IPS-18a (cell line): ENCODE measurements at regions not wholly inside any gene's neighbourhood (a gene's known extent, or its start where the extent isn't known, plus 50 kb on each side); places are given as distances from the start of the nearest gene placed in this dataset.

Experiments
- H3K27ac ChIP-seq: one replicate; pipeline ENCODE4 v1.5.1; 2013; ENCODE audit warnings: low read length
- H3K27me3 ChIP-seq: one replicate; pipeline ENCODE4 v1.6.1; 2013; ENCODE audit warnings: mild to moderate bottlenecking, low read length; ENCODE audit not compliant: control insufficient read depth, insufficient read depth
- H3K36me3 ChIP-seq: one replicate; pipeline ENCODE4 v1.6.1; 2013; ENCODE audit warnings: low read depth, low read length; ENCODE audit not compliant: control insufficient read depth
- H3K4me1 ChIP-seq: one replicate; pipeline ENCODE4 v1.6.1; 2013; ENCODE audit warnings: low read depth, low read length; ENCODE audit not compliant: control insufficient read depth
- H3K4me3 ChIP-seq: one replicate; pipeline ENCODE4 v1.5.1; 2013; ENCODE audit warnings: low read length
- H3K9ac ChIP-seq: one replicate; pipeline ENCODE4 v1.6.1; 2013; ENCODE audit warnings: mild to moderate bottlenecking, low read length, moderate library complexity
- H3K9me3 ChIP-seq: one replicate; pipeline ENCODE4 v1.6.1; 2013; ENCODE audit warnings: low read depth, low read length; ENCODE audit not compliant: control insufficient read depth

DNA sequence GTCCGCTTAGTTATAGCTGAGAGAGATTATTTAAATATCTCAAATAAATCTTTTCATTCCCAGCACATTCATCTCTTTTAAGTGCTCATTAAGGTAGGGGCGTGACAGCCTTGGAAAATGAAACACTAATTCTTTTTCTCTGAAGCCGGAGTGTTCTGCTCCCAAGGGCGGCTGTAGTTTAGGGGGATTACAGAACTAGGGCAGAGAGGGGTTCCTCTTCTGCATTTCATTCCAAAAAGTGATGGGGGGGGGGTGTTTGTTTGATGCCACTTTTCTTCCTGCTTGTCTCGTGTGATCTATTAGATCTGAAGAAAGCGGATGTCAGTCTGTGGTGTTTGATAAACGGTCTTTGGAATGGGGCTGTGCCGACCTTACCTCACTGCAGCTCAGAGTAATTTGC is 506.5 kb upstream of the MGMT start:
- Histone ChIP-seq H3K4me1 (no peaks in the 10 kb centered on the region), H3K27ac (no peak overlapping the region), H3K9ac (no peak overlapping the region), H3K9me3 (no peaks in the 10 kb centered on the region), H3K27me3 (no peaks in the 10 kb centered on the region), H3K36me3 (no peaks in the 10 kb centered on the region), H3K4me3 (no peak overlapping the region)

DNA sequence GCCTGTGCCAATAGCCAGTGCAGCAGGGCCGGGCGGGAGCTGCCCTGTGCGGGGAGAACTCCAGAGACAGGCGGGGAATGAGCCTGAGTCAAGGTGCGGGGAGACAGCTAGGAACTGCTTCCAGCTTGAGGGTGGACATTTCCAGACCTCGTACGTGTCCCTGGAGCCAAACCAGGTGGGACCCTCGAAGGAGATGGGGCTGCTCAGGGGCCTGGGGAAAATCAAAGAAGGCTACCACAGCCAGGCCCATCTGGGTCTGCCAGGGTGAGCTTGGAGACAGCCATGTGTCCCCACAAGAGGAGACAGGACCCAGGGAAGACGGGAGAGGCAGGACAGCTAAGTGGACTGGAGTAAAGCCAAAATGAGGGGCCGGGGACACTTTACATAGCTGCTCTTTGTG is 504.9 kb upstream of the MGMT start:
- Histone ChIP-seq H3K9ac (no peak overlapping the region), H3K4me1 (no peaks in the 10 kb centered on the region), H3K36me3 (no peaks in the 10 kb centered on the region), H3K27me3 (no peaks in the 10 kb centered on the region), H3K9me3 (no peaks in the 10 kb centered on the region), H3K27ac (no peak overlapping the region), H3K4me3 (no peak overlapping the region)

DNA sequence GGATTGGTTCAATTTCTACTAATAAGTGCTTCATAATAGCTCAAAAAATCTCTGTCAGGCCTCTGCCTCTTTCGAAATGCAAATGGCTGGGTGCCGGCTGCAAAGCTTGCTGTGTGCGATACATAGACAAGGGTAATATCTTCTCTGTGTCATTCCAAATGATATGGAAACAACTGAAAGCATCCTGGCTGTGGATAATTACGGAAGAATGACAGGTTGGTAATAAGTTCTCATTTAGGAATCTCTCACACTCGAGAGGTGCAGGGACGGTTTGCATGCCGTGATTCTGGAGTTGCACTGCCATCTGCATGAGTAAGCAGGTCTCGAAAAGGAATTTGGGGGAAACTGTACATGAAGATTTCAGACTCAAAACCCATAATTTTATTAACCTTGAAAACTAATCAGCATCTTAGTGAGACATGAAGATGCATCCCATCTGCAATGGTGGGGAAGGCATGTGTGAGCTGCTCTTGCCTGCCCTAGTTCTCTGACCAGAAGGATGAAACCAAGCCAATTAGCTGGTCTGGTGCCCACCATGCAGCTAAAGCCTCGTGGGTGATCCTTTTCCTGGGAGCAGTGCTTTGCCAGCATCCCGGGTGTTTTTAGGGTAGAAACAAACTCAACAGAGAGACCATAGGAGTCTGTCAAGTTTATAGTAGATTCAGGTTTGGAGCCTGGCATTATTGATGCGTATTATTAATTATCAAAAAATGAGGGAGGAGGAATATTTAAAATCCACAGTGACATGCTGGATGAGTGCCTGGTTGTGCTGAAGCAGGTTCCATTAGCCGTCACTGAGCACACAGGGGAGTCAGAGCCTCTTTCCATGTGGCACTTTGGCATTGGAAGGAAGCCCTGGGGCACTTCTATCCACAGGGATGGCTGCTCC is 503.6 kb upstream of the MGMT start:
- Histone ChIP-seq H3K36me3 (no peaks in the 10 kb centered on the region), H3K9me3 (no peaks in the 10 kb centered on the region), H3K27ac (no peak overlapping the region), H3K4me3 (no peak overlapping the region), H3K4me1 (no peaks in the 10 kb centered on the region), H3K9ac (no peak overlapping the region), H3K27me3 (no peaks in the 10 kb centered on the region)

GRCh38 chr10:128964100-128964403 is 503.0 kb upstream of the MGMT start:
- Histone ChIP-seq H3K9ac (no peak overlapping the region), H3K36me3 (no peaks in the 10 kb centered on the region), H3K27ac (no peak overlapping the region), H3K9me3 (no peaks in the 10 kb centered on the region), H3K4me3 (no peak overlapping the region), H3K27me3 (no peaks in the 10 kb centered on the region), H3K4me1 (no peaks in the 10 kb centered on the region)

DNA sequence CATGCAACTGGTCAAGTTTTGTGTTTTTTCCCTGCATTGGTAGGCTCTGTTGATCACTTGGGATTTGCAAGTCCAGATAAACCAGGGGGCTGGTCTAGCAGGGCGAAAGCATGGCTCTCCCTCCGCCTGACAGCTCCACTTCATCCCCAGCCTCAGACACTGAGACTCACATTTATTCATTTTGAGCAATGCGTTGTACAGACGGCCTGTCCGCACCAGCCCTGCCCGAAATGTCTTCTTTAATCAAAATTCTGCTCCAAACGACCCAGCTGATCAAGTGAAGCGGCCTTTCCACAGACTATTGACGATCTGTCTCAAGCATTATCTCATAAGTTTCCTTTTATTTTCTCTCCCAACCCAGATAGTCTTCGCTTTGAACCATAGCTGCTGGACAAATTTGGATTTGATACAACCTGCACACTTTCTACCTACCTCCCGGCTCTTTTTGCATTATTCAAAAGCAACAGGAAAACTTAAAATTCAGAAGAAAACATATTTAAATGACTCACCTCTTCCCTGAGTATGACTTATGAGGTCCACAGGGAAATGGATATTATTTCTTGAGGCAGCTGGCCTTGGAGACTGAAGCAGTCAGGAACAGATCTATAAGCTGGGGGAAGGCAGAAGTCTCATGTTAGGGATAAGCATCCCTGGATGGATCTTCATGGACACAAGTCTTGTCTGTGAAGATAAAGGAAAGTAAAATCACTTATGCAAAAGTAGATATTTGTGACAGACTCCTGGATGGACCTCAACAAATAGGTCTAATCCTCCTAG is 498.9 kb upstream of the MGMT start:
- Histone ChIP-seq H3K9me3 (no peaks in the 10 kb centered on the region), H3K36me3 (no peaks in the 10 kb centered on the region), H3K27me3 (no peaks in the 10 kb centered on the region), H3K9ac (no peak overlapping the region), H3K4me1 (no peaks in the 10 kb centered on the region), H3K27ac (no peak overlapping the region), H3K4me3 (no peak overlapping the region)

DNA sequence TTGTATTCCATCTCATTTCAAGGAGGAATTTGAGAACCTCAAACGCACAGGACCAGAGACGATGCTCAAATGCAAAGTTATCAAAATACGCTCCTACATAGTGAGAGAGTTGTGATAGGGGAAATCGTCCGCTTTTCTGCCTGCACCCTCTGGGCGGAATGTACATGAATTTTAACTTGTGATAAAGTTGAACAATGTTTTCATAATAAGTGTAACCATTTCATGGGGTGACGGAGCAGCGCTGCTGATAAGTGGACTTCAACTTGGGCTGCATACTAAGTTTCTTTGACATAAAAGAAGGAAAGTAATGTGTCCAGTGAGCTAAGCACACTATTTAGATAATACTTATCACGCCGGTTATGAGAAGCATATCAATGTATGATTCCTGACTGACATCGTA is 497.5 kb upstream of the MGMT start:
- Histone ChIP-seq H3K36me3 (no peaks in the 10 kb centered on the region), H3K9me3 (no peaks in the 10 kb centered on the region), H3K4me3 (no peak overlapping the region)

DNA sequence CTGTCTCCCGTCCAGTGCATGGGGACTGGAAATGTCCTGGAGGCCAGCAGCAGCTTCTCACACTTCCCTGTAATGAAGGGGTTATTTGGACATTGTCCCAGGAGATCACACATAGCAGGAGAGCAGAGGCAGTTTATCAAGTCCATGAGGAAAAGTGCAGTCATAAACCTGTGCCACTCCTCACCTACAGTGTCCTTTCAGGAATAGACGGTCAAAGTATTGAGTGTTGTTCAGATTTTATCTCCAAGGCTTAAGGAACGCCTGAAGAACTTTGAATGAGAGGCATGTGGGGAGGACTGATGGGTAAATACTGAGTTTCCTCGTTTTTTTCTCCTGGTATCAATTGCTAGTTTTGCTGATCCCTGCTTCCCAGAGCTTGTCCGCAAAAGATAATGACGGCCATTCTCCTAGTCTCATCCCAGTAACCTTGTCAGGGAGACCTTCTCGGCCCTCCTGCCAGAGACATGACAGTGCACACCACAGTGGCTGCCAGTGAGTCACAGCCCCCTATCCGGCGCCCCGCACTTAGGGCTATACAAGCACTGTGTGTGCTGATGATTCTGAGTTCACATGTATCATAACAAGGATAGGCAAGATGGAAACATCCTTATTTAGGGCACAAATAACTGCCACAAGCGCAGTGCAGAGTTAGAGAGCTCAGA is 495.5 kb upstream of the MGMT start:
- H3K27me3 ChIP-seq: no peaks in the 10 kb centered on the region
- H3K9ac ChIP-seq: no peak overlapping the region
- no peak overlapping the region for H3K4me3 ChIP-seq
- no peaks in the 10 kb centered on the region for H3K36me3 ChIP-seq
- H3K4me1 ChIP-seq: no peaks in the 10 kb centered on the region
- no peaks in the 10 kb centered on the region for H3K9me3 ChIP-seq
- H3K27ac ChIP-seq: no peak overlapping the region

More for the DNA sequence above, 497.5 kb upstream of the MGMT start:
- no peaks in the 10 kb centered on the region for H3K27me3 ChIP-seq
- H3K4me1 ChIP-seq: no peaks in the 10 kb centered on the region
- no peak overlapping the region for H3K9ac ChIP-seq
- no peak overlapping the region for H3K27ac ChIP-seq

DNA sequence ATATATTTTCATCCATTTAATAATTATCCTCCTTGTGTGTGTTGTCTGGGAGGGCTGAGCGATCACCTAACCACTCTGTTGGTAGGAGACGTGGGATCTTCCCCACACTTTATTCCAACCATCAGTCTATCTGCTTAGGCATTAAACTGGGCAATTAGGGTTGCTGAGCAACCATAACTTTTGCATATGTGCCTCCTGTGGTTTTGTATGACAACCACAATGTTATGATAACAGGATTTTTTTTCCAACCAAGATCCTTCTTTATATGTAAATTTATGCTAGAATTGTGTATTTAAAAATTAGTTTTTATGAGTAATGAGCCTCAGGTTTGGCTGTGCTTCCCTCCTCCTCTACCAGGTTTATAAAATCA is 495.0 kb upstream of the MGMT start:
- Histone ChIP-seq H3K4me3 (no peak overlapping the region), H3K27me3 (no peaks in the 10 kb centered on the region), H3K36me3 (no peaks in the 10 kb centered on the region), H3K9me3 (no peaks in the 10 kb centered on the region), H3K27ac (no peak overlapping the region), H3K4me1 (no peaks in the 10 kb centered on the region), H3K9ac (no peak overlapping the region)

- H3K9me3 ChIP-seq: no peaks in the 10 kb centered on the region
Measured at GRCh38 chr10:128973221-128973620, 493.8 kb upstream of the MGMT start.

DNA sequence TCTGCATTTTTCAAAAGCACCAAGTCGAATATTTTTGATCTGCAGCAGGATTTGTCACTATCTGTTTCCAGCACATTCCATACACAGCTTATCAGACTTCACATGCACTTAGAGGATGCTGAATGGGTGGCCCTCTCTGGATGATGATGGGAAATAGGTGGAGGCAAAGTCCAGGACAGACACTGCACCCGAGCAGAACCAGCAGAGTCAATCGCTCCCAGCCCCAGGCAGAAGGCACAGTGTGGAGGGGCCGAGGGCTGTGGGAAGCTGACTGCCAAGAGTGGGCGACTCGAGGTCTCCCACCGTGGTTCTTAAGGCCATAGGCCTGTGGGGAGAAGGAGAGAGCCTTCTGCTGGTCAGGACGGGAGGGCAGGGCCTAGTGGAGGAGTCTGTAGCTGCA is 490.2 kb upstream of the MGMT start:
- H3K36me3 ChIP-seq: no peaks in the 10 kb centered on the region
- no peak overlapping the region for H3K9ac ChIP-seq
- H3K27ac ChIP-seq: no peak overlapping the region
- no peaks in the 10 kb centered on the region for H3K9me3 ChIP-seq
- H3K4me1 ChIP-seq: no peaks in the 10 kb centered on the region
- no peak overlapping the region for H3K4me3 ChIP-seq
- no peaks in the 10 kb centered on the region for H3K27me3 ChIP-seq

More at GRCh38 chr10:128973221-128973620, 493.8 kb upstream of the MGMT start:
- no peaks in the 10 kb centered on the region for H3K36me3 ChIP-seq
- no peak overlapping the region for H3K9ac ChIP-seq
- H3K4me1 ChIP-seq: no peaks in the 10 kb centered on the region
- H3K4me3 ChIP-seq: no peak overlapping the region
- no peaks in the 10 kb centered on the region for H3K27me3 ChIP-seq
- H3K27ac ChIP-seq: no peak overlapping the region

- Histone ChIP-seq H3K27ac (no peak overlapping the region), H3K27me3 (no peaks in the 10 kb centered on the region), H3K36me3 (no peaks in the 10 kb centered on the region), H3K4me1 (no peaks in the 10 kb centered on the region), H3K4me3 (no peak overlapping the region), H3K9me3 (no peaks in the 10 kb centered on the region), H3K9ac (no peak overlapping the region)
Measured at GRCh38 chr10:128978211-128978610, 488.8 kb upstream of the MGMT start.
